ENCODE measurements at regions not wholly inside any gene's neighbourhood (a gene's known extent, or its start where the extent isn't known, plus 50 kb on each side); places are given as distances from the start of the nearest gene placed in this dataset.
"Not testable (repeated sequence)": the region's sequence is repeated elsewhere in the genome, so short reads cannot be mapped to it uniquely, and the experiment has no call there.

DNA sequence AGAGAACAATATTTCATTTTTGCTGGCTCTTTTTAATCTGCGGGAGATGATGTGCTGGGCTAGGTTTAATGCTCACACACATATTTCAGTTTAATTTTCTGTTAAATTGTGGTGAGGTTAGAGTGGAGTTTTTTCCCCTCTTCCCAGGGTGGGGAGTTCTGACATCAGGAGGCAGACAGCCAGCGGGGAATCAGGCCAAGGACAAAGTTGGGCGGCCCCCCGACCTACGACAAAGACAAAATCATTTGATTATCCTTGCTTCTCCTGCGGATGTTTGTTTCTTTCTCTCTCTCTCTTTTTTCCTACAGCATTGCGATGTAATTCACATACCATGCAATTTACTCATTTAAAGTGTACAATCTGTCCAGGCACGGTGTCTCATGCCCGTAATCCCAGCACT, 295.9 kb downstream of the NPIPA7 start:
- H3K4me3 ChIP-seq; DNase-seq; H3K4me1 ChIP-seq; H3K27me3 ChIP-seq; H3K9me3 ChIP-seq; in situ Hi-C loops (cut with MboI; ENCODE audit: low pct_ligation_motif_present in 1 of 4, low pct_unique_long_range_greater_than_20kb in 1 of 4, low sequenced_read_pairs in 3 of 4); H3K36me3 ChIP-seq; intact Hi-C loops (cut with DNase I; ENCODE audit: low total_unique reads); H3K27ac ChIP-seq: not testable (repeated sequence)
- WGBS, 2 donors (ENCODE audit: low coverage in 1 of 2), result no CpG with 5 or more reads among the region's 9 CpGs

DNA sequence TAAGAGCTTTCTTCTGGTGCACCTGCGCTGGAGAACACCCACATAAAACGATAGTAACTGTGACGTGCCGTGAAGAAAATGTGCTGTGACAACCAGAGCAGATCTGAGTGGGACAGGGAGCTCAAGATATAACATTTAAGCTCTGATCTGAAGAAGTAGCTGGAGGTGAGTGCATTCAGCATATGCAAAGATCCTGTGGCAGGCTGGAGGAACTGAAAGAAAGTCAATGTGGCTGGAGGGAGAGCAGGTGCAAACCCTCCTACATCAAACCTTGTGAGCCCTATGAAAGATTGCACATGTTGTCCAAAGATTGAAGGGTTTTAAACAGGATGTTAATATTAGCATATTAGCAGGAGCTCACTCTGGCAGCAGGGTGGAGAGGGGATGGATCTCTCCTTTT, 342.9 kb downstream of the NPIPA7 start:
- WGBS, 2 donors (ENCODE audit: low coverage in 1 of 2), result no CpG with 5 or more reads among the region's 4 CpGs
- intact Hi-C loops (cut with DNase I; ENCODE audit: low total_unique reads); DNase-seq; in situ Hi-C loops (cut with MboI; ENCODE audit: low pct_ligation_motif_present in 1 of 4, low pct_unique_long_range_greater_than_20kb in 1 of 4, low sequenced_read_pairs in 3 of 4); H3K4me1 ChIP-seq; H3K9me3 ChIP-seq; H3K27ac ChIP-seq; H3K27me3 ChIP-seq; H3K4me3 ChIP-seq; H3K36me3 ChIP-seq: not testable (repeated sequence)

GRCh38 chr16:16722666-16723065, 343.7 kb downstream of the NPIPA7 start:
- H3K36me3 ChIP-seq; H3K4me3 ChIP-seq; H3K27me3 ChIP-seq; in situ Hi-C loops (cut with MboI; ENCODE audit: low pct_ligation_motif_present in 1 of 4, low pct_unique_long_range_greater_than_20kb in 1 of 4, low sequenced_read_pairs in 3 of 4); H3K27ac ChIP-seq; intact Hi-C loops (cut with DNase I; ENCODE audit: low total_unique reads); H3K9me3 ChIP-seq; DNase-seq; H3K4me1 ChIP-seq: not testable (repeated sequence)
- no CpG with 5 or more reads among the region's 4 CpGs for WGBS, 2 donors (ENCODE audit: low coverage in 1 of 2)

DNA sequence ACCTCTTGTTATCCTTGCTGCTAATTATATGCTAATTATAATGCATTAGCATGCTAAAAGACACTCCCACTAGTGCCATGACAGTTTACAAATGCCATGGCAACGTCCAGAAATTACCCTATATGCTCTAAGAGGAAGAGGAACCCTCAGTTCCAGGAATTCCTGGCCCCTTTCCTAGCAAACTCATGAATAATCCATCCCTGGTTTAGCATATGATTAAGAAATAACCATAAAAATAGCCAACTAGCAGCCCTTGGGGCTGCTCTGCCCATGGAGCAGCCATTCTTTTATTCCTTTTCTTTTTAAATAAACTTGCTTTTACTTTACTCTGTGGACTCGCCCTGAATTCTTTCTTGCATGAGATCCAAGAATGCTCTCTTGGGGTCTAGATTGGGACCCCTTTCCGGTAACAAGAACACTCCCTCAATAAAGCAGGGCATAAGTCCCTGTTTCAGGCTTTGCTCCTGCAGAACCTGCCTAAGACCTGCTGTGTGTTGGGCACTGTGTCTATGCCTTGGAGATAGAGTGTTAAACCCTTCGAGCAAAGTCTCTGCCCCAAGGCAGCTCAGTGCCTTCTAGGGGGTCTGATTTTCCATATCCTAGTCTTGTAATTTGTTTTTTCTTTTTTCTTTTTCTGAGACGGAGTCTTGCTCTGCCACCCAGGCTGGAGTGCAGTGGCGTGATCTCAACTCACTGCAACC, 345.0 kb downstream of the NPIPA7 start:
- H3K4me3 ChIP-seq; H3K27ac ChIP-seq; in situ Hi-C loops (cut with MboI; ENCODE audit: low pct_ligation_motif_present in 1 of 4, low pct_unique_long_range_greater_than_20kb in 1 of 4, low sequenced_read_pairs in 3 of 4); H3K27me3 ChIP-seq; H3K9me3 ChIP-seq; DNase-seq; H3K36me3 ChIP-seq; H3K4me1 ChIP-seq; intact Hi-C loops (cut with DNase I; ENCODE audit: low total_unique reads): not testable (repeated sequence)
- no CpG with 5 or more reads among the region's 6 CpGs for WGBS, 2 donors (ENCODE audit: low coverage in 1 of 2)

DNA sequence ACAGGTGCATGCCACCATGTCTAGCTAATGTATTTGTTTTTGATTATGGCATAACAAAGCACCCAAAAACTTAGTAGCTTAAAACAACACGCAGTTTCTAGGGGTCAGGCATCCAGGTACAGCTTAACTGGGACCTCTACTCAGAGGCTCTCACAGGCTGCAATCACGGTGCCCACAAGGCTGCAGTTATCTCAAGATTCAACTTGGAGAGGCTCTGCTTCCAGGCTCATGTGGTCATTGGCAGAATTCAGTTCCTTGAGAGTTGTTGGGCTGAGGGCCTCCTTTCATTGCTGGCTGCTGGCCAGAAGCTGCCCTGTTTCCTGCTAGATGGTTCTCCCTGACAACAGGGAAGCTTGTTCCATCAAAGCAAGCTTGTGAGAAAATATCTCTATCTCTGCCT, 348.1 kb downstream of the NPIPA7 start:
- in situ Hi-C loops (cut with MboI; ENCODE audit: low pct_ligation_motif_present in 1 of 4, low pct_unique_long_range_greater_than_20kb in 1 of 4, low sequenced_read_pairs in 3 of 4), result not testable (repeated sequence)
- WGBS, 2 donors (ENCODE audit: low coverage in 1 of 2), result no CpG with 5 or more reads among the region's 2 CpGs

GRCh38 chr16:16742573-16742972, 363.6 kb downstream of the NPIPA7 start:
- H3K4me1 ChIP-seq; H3K27ac ChIP-seq; in situ Hi-C loops (cut with MboI; ENCODE audit: low pct_ligation_motif_present in 1 of 4, low pct_unique_long_range_greater_than_20kb in 1 of 4, low sequenced_read_pairs in 3 of 4); DNase-seq; H3K27me3 ChIP-seq; H3K9me3 ChIP-seq; intact Hi-C loops (cut with DNase I; ENCODE audit: low total_unique reads); H3K4me3 ChIP-seq; H3K36me3 ChIP-seq: not testable (repeated sequence)
- 64% methylated on average over 1 of the region's 1 CpG; no CpG with 5 or more reads in 1 of the 2 donors for WGBS, 2 donors (ENCODE audit: low coverage in 1 of 2)

More for the DNA sequence above, 348.1 kb downstream of the NPIPA7 start:
- intact Hi-C loops (cut with DNase I; ENCODE audit: low total_unique reads); H3K36me3 ChIP-seq; H3K4me3 ChIP-seq; H3K27me3 ChIP-seq; H3K4me1 ChIP-seq; H3K27ac ChIP-seq; DNase-seq; H3K9me3 ChIP-seq: not testable (repeated sequence)

GRCh38 chr16:16754992-16755667, 376.2 kb downstream of the NPIPA7 start:
- H3K4me1 ChIP-seq; H3K36me3 ChIP-seq; H3K9me3 ChIP-seq; DNase-seq; intact Hi-C loops (cut with DNase I; ENCODE audit: low total_unique reads); H3K4me3 ChIP-seq; H3K27me3 ChIP-seq; in situ Hi-C loops (cut with MboI; ENCODE audit: low pct_ligation_motif_present in 1 of 4, low pct_unique_long_range_greater_than_20kb in 1 of 4, low sequenced_read_pairs in 3 of 4); H3K27ac ChIP-seq: not testable (repeated sequence)
- WGBS, 2 donors (ENCODE audit: low coverage in 1 of 2), result 75% methylated on average over 2 of the region's 5 CpGs; no CpG with 5 or more reads in 1 of the 2 donors

DNA sequence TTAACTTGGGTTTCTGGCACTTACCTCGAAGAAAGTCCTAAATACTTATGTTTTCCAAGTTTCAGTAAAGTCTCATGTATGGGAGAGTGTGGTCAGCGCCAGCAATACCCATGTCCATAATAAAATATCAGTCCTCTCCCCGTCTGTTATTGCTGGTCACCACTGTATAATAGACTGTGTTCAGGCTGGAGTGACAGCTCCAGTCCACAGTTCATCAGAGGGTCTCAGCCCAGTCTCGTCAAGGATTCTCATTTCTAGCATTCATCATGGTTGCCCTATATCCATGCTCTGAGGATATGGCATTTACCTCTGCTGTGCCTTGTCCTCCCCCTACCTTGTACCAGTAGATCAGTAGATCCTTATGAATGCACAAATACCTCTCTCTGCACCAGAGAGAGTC, 384.5 kb downstream of the NPIPA7 start:
- intact Hi-C loops (cut with DNase I; ENCODE audit: low total_unique reads), result no loop called here
- in situ Hi-C loops (cut with MboI; ENCODE audit: low pct_ligation_motif_present in 1 of 4, low pct_unique_long_range_greater_than_20kb in 1 of 4, low sequenced_read_pairs in 3 of 4), result no loop called here
- no peak for DNase-seq
- Histone ChIP-seq H3K4me3 (no peak overlapping the region), H3K9me3 (no peaks in the 10 kb centered on the region), H3K27me3 (no peaks in the 10 kb centered on the region), H3K4me1 (no peaks in the 10 kb centered on the region), H3K36me3 (no peaks in the 10 kb centered on the region), H3K27ac (no peak overlapping the region)
- WGBS, 2 donors (ENCODE audit: low coverage in 1 of 2), result 40 to 77% methylated on average over 1 to 4 of the region's 4 CpGs
- TF ChIP-seq POLR2AphosphoS5 (IDR thresholded peaks at IDR 0.05) (no peak), EP300 (IDR thresholded peaks at IDR 0.05; ENCODE audit: low read depth) (no peak), POLR2A (IDR thresholded peaks at IDR 0.05) (no peak), CTCF (IDR thresholded peaks at IDR 0.05) (no peak)

DNA sequence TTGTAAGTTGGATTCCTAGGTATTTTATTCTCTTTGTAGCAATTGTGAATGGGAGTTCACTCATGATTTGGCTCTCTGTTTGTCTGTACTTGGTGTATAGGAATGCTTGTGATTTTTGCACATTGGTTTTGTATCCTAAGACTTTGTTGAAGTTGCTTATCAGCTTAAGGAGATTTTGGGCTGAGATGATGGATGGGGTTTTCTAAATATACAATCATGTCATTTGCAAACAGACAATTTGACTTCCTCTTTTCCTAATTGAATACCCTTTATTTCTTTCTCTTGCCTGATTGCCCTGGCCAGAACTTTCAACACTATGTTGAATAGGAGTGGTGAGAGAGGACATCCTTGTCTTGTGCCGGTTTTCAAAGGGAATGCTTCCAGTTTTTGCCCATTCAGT, 391.8 kb downstream of the NPIPA7 start:
- in situ Hi-C loops (cut with MboI; ENCODE audit: low pct_ligation_motif_present in 1 of 4, low pct_unique_long_range_greater_than_20kb in 1 of 4, low sequenced_read_pairs in 3 of 4); H3K27me3 ChIP-seq; H3K4me1 ChIP-seq; DNase-seq; H3K27ac ChIP-seq; H3K4me3 ChIP-seq; intact Hi-C loops (cut with DNase I; ENCODE audit: low total_unique reads); H3K36me3 ChIP-seq; H3K9me3 ChIP-seq: not testable (repeated sequence)
- 64 to 92% methylated on average over 1 of the region's 1 CpG for WGBS, 2 donors (ENCODE audit: low coverage in 1 of 2)
